A673 (cell line): ENCODE measurements at regions not wholly inside any gene's neighbourhood (a gene's known extent, or its start where the extent isn't known, plus 50 kb on each side); places are given as distances from the start of the nearest gene placed in this dataset.

Source experiments
- BruUV-seq: library from RNA; stranded (reverse); fragments of 400-500 nt; replicated peaks from 2 replicates; lab custom pipeline; 2021; lab: Mats Ljungman, UMichigan
- CTCF ChIA-PET: fragments of 300-600 bp; sonication (Branson Sonifier 250); formaldehyde crosslinking; loops from one replicate; lab custom pipeline; 2022; ENCODE audit warnings: antibody characterized with exemption; lab: Charles Lee
- POLR2A ChIA-PET: fragments of 300-600 bp; sonication (Branson Sonifier 250); formaldehyde crosslinking; loops from one replicate; lab custom pipeline; 2022; ENCODE audit warnings: antibody characterized with exemption; ENCODE audit not compliant: low non-redundant PET; lab: Charles Lee
- DNase-seq: peaks from one replicate; pipeline ENCODE4 v3.0.0-alpha.2; 2015; ENCODE audit warnings: low spot score
- H3K27ac ChIP-seq: fragments of 200-600 bp; sonication (generic); 2 replicates; pipeline ENCODE4 v1.5.1; 2016; ENCODE audit warnings: mixed run types, low read depth, mild to moderate bottlenecking, mixed read lengths, antibody characterized with exemption, low read length; ENCODE audit not compliant: poor library complexity, severe bottlenecking
- H3K27me3 ChIP-seq: fragments of 200-600 bp; sonication (generic); replicated peaks from 2 replicates; pipeline ENCODE4 v1.6.1; 2017; ENCODE audit warnings: mixed run types, low read depth, mild to moderate bottlenecking, mixed read lengths, antibody characterized with exemption, low read length; ENCODE audit not compliant: insufficient read depth, poor library complexity
- H3K36me3 ChIP-seq: fragments of 200-600 bp; sonication (generic); 2 replicates; pipeline ENCODE4 v1.6.1; 2016; ENCODE audit warnings: mixed run types, mild to moderate bottlenecking, mixed read lengths, antibody characterized with exemption, low read length; ENCODE audit not compliant: insufficient read depth, poor library complexity, severe bottlenecking
- H3K4me1 ChIP-seq: fragments of 200-600 bp; sonication (generic); 2 replicates; pipeline ENCODE4 v1.6.1; 2017; ENCODE audit warnings: mixed run types, mild to moderate bottlenecking, mixed read lengths, antibody characterized with exemption, low read length; ENCODE audit not compliant: insufficient read depth, poor library complexity, severe bottlenecking
- H3K4me3 ChIP-seq: fragments of 200-600 bp; sonication (generic); 2 replicates; pipeline ENCODE4 v1.5.1; 2016; ENCODE audit warnings: low read depth, mixed run types, mild to moderate bottlenecking, mixed read lengths, low read length; ENCODE audit not compliant: poor library complexity, severe bottlenecking
- H3K9me3 ChIP-seq: fragments of 200-600 bp; sonication (generic); 2 replicates; pipeline ENCODE4 v1.6.1; 2016; ENCODE audit warnings: mixed run types, low read depth, mild to moderate bottlenecking, mixed read lengths, antibody characterized with exemption, low read length; ENCODE audit not compliant: poor library complexity, severe bottlenecking
- EZH2 ChIP-seq: fragments of 200-600 bp; sonication (generic); IDR thresholded peaks from 2 replicates; pipeline ENCODE4 v1.6.1; 2017; ENCODE audit warnings: borderline replicate concordance, low read depth, mild to moderate bottlenecking, mixed read lengths, antibody characterized with exemption, low read length; ENCODE audit not compliant: poor library complexity, severe bottlenecking
- intact Hi-C: fragments of 100-400 bp; cut with micrococcal nuclease; formaldehyde crosslinking; loops from one replicate; pipeline ENCODE4 v1.10.0; 2022; ENCODE audit not compliant: unreplicated experiment
- TF ChIP-seq, protein P1 (sequence below): fragments of 300-800, 200-600 bp; sonication (generic); conservative IDR thresholded peaks from 2 replicates; pipeline ENCODE4 v1.5.1; 2017; ENCODE audit warnings: low read depth, mild to moderate bottlenecking, antibody characterized with exemption, low read length, moderate library complexity, mixed read lengths

DNA sequence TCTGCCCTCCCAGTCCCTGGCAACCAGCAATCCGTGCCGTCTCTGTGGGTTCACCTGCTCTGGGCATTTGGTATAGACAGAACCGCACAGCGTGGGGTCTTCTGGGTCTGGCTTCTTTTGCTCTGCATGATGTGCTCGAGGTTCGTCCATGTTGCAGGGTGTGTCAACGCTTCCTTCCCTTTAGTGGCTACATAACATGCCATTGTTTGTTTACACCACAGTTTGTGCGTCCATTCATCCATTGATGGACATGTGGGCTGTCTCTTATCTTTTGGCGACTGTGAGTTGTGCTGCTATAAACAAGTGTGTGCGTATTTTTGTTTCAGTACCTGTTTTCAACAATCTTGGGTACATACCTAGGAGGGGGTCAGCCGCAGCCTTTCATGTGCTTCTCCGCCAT, 149.5 kb upstream of the RPS6KA2 start:
- no peak for DNase-seq
- no TSS peak for BruUV-seq
- intact Hi-C loops: loop anchor here (5.0 to 10.0 kb wide), 3 partner anchors 421 to 518 kb away; partner anchors contain the start of gene UNC93A

DNA sequence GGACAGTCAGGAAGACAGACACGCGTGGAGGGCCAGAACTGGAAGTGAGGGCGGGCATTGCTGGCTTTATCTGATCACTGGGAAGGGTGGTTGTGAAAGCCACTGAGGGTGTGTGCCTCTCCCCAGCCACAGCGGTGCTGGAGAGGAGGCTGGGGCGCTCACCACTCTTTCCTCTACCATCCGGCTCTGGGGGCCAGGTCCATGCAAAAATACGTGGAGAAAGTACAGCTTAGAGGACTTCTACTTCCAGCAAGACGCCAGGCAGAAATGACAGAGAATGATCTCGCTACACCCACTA, 148.8 kb upstream of the RPS6KA2 start:
- H3K27ac ChIP-seq: no peak overlapping the region
- ChIA-PET CTCF (interaction anchor here (1.7 to 2.0 kb wide), 3 partner anchors 9 to 366 kb away, joined by 4 to 22 read pairs (median 7); no protein-coding TSS in a partner anchor), POLR2A (no interaction called here)
- H3K4me3 ChIP-seq: no peak overlapping the region
- no peaks in the 10 kb centered on the region for H3K9me3 ChIP-seq
- peaks cover 10% of the 10 kb centered on the region for H3K27me3 ChIP-seq
- no peaks in the 10 kb centered on the region for H3K4me1 ChIP-seq
- TF ChIP-seq, protein P1, sequence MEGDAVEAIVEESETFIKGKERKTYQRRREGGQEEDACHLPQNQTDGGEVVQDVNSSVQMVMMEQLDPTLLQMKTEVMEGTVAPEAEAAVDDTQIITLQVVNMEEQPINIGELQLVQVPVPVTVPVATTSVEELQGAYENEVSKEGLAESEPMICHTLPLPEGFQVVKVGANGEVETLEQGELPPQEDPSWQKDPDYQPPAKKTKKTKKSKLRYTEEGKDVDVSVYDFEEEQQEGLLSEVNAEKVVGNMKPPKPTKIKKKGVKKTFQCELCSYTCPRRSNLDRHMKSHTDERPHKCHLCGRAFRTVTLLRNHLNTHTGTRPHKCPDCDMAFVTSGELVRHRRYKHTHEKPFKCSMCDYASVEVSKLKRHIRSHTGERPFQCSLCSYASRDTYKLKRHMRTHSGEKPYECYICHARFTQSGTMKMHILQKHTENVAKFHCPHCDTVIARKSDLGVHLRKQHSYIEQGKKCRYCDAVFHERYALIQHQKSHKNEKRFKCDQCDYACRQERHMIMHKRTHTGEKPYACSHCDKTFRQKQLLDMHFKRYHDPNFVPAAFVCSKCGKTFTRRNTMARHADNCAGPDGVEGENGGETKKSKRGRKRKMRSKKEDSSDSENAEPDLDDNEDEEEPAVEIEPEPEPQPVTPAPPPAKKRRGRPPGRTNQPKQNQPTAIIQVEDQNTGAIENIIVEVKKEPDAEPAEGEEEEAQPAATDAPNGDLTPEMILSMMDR: no peak
- TF ChIP-seq EZH2: no peak
- H3K36me3 ChIP-seq: no peaks in the 10 kb centered on the region
- BruUV-seq: no TSS peak
- intact Hi-C loops: loop anchor here (5.0 to 10.0 kb wide), 3 partner anchors 421 to 519 kb away; partner anchors contain the start of gene UNC93A
- DNase-seq: no peak

More for the DNA sequence above, 149.5 kb upstream of the RPS6KA2 start:
- no peak overlapping the region for H3K27ac ChIP-seq
- ChIA-PET POLR2A (no interaction called here), CTCF (interaction anchor here (1.9 kb wide), 1 partner anchor 366 kb away, joined by 7 read pairs; no protein-coding TSS in a partner anchor)
- H3K9me3 ChIP-seq: no peaks in the 10 kb centered on the region
- H3K36me3 ChIP-seq: no peaks in the 10 kb centered on the region
- H3K4me3 ChIP-seq: no peak overlapping the region
- H3K27me3 ChIP-seq: peaks cover 10% of the 10 kb centered on the region
- H3K4me1 ChIP-seq: no peaks in the 10 kb centered on the region
- TF ChIP-seq, protein P1: no peak
- no peak for TF ChIP-seq EZH2

DNA sequence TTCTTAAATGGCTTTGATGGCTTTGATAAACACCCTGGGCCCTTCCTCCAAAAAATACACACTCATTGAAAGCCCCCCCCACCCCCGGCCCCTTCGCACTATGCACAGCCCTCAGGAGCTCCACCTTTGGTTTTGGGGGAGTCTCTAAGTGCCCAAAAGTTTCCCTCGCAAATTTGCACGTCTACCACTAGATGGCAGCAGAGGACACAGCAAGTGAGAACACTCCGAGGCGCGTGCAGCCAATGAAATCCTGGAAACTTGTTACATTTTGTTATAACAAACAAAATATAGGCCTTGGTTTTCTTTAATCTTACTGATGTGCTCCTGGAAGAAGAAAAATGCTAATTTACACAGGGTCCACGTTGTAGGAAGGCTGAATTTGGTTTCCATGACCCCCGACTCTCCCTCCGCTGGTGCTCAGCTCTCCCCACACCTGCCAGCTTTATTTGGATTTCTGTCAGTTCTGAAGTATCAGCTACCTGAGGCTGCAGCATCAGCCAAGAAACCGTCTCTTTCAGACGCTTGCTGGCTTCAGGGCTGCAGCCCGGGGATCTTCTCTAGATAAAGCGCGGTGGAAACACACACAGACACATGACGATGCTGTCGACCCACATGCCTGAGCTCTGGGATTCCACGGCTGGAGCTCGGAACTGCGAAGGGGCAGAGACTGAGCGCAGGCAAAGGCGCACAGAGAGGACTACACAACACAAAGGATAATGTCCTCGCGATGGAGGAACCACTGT, 148.3 kb upstream of the RPS6KA2 start:
- H3K9me3 ChIP-seq: no peaks in the 10 kb centered on the region
- TF ChIP-seq, protein P1: peak; percentile 87
- no peak for TF ChIP-seq EZH2
- H3K4me3 ChIP-seq: no peak overlapping the region
- no TSS peak for BruUV-seq
- ChIA-PET POLR2A (no interaction called here), CTCF (interaction anchor here (0.6 to 2.0 kb wide), 10 partner anchors 8 to 576 kb away, joined by 3 to 22 read pairs (median 6); partner anchors contain the start of gene RNASET2)
- no peak overlapping the region for H3K27ac ChIP-seq
- H3K27me3 ChIP-seq: peaks cover 10% of the 10 kb centered on the region
- peak; percentile 86 for DNase-seq
- intact Hi-C loops: loop anchor here (5.0 to 10.0 kb wide), 3 partner anchors 422 to 519 kb away; partner anchors contain the start of gene UNC93A
- no peaks in the 10 kb centered on the region for H3K4me1 ChIP-seq
- H3K36me3 ChIP-seq: no peaks in the 10 kb centered on the region
